Posterior cingulate gyrus (tissue), 11 donors: ENCODE measurements at regions not wholly inside any gene's neighbourhood (a gene's known extent, or its start where the extent isn't known, plus 50 kb on each side); places are given as distances from the start of the nearest gene placed in this dataset.

Source experiments
- DNase-seq, 10 donors: peaks; one replicate each; pipeline versions ENCODE4 v3.0.0 to v3.0.0-alpha.2; 2020 to 2021; ENCODE audit warnings: mixed read lengths in 3 of 10
- intact Hi-C: fragments of 100-400 bp; cut with DNase I; formaldehyde crosslinking; loops from one replicate; pipeline ENCODE4 v1.15.1; 2023

DNA sequence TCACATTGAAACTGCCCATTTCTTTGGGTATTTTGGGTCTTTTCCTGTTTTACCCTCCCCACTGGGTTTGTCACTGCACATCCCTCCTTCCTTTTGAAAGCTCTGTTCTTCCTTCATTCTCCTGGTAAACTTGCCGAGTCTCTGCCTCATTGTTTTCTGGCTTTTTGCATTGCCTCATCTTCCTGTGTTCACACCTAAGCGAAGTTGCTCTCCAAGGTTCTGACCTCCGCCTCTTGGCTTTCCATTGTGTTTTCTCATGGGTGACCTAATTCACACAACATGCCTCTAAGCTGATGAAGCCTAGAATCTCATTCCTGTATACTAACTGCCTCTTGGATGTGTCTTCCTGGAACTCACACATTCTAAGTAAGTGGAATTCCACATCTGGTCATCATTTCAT is 1096.1 kb upstream of the EEF2KMT start:
- no peak for DNase-seq
- intact Hi-C loops: no loop called here

DNA sequence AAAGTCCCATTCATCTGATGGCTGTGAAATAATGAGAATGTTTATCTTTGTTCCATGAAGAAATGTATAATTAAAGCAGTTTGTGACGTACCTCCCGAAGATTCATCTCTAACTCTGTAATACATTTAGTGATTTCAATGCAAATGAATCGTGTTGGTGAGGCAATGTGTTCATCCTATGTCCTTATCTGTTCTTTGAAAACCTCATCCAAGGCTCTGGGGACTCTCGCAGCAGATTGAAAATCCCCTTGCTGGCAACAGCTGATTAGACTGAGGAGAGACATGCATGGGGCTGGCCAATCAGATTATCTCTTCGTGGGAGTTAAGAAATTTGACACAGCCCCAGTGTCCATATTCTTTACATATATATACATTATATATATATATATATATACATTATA is 1095.4 kb upstream of the EEF2KMT start:
- DNase-seq: no peak
- intact Hi-C loops: no loop called here

DNA sequence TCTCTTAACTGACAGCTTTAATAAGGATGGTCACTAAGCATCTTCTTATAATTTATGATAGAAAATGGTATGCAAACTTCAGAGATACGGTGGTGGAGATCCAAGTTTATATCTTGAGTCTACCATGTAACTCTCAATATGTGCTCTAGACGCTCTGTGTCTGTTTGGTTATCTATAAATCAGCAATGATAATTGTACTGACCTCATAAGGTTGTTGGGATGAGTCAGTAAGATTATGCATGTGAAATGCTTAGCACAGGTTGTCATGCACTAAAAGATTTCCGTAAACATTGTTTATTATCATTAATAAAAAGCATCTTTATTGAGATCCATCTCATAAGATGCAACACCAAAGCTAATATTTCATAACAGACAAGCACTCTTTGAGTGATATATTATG is 1094.9 kb upstream of the EEF2KMT start:
- intact Hi-C loops: no loop called here
- no peak for DNase-seq

DNA sequence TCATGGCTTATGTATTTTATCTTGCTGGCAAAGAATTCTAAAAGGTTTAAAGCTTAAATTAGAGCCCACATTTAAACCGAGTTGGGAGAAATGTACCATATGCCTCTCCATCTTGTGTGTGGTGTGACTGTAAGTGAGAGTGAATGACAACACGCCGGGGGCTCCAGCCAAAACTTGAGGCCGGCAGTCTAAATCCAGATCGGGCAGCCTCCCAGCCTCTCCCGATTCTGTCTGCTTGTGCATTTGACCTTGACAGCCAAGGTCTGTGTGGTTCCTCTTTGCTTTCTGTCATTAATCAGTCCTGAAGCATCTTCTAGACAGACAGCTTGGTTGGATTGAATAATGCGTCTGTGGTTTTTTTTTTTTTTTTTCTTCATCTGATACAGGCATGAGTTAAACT is 1093.2 kb upstream of the EEF2KMT start:
- DNase-seq: peak in 5 of 10 donors; percentile 9 to 86 (median 71)
- intact Hi-C loops: no loop called here

DNA sequence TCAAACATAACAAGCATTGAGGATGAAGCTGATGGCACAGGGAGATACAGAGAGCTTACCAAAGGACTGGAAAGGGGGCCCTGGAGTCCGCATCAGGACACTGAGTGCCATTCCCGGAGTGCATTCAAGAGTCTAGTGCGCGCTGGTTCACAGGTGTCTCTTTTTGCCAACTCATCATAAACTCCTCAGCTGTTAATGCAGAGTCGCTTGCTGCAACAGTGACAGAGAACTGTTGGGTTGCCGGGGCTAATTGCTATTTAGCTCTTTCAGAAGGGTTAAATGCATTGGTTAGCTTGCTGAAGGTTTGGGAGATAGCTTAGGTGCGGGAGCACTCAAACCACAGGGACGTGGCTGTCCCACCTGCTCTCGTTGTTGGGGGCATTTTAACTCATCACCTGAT is 1091.6 kb upstream of the EEF2KMT start:
- intact Hi-C loops: no loop called here
- peak in 1 of 10 donors; percentile 19 for DNase-seq

DNA sequence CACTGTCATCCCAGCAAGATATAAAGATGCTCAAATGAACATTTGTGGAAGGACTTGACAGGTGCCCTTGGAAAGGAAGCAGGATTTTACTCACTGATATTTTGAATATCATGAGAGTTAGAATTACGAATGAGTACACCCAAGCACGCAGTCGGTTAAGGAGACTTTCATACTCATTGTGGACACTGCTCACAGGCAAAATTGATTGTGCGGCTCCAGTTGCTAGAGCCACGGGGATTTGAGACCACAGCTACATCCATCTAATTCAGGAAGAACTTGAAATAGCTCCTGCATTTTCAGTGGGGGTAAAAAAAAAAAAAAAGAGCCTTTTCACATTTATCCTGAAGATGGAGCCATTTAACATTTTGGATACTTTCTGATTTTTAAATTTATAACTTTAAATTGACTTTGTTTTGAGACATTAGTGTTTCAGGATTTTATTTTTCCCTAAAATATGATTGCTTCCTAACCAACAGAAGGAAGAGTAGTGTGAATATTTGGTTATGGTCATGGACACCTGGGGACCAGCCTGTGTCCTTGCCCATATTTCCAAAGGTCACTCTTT is 1080.1 kb upstream of the EEF2KMT start:
- DNase-seq: no peak
- intact Hi-C loops: no loop called here

DNA sequence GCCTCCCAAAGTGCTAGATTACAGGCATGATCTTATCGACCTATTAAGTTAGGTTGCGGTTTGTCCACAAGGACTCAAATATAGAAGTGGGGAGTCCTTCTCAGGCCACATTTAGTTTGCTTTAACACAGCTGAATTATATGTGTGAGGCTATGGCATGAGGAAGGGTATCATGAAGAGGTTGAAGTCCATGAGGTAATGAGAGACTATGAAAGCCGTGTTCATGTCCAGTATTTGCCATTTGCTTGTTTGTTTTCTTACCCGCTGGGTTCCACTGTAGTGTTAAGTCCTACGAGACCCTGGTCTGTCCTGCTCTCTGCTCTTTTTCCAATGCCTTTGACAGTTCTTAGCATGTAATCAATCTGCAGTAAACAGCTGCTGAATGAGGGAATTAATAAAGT is 1072.4 kb upstream of the EEF2KMT start:
- intact Hi-C loops: no loop called here

DNA sequence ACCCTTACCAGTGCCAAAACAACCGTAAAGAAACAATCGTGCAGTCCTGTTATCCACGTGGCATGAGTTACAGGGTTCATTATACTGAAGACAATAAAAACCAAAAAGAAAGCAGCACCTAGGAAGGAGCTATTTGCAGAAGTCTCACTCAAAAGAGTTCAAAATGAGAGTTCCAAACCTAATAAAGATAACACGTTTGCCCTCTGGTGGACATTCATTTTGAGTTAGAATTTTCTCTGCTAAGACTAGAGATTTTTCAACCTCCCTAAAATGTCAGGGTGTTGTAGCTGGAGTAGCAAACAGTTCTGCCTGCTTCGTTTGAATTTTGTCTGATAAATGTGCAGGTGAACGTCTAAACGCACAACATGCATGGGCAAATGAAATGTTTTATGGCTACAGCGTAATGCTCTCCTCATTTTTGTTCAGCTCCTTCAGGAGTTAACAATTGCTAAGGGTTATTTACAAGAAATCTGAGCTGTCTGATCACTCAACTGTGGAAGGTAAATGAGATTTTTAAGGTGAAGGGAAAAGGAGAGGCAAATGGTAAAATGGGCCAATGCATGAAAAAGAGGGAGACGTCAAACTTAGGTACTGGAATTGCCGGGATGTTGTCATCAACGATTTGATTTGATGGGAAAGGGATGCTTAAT is 1067.9 kb upstream of the EEF2KMT start:
- no peak for DNase-seq
- intact Hi-C loops: no loop called here

More for the DNA sequence above, 1072.4 kb upstream of the EEF2KMT start:
- no peak for DNase-seq

DNA sequence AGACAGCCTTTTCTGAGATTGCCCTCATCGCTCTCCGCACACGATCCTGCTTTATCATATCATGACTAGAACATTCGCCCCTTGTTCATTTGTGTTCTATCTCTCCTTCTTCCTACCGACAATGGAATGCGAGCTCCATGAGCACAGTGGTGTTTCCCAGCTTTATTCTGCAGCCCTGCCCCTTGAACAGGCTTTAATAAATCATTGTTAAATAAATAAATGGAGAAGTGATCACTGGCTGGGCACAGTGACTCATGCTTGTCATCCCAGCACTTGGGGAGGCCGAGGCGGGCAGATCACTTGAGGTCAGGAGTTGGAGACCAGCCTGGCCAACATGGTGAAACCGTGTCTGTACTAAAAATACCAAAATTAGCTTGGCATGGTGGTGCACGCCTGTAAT is 1063.3 kb upstream of the EEF2KMT start:
- DNase-seq: no peak
- intact Hi-C loops: no loop called here

DNA sequence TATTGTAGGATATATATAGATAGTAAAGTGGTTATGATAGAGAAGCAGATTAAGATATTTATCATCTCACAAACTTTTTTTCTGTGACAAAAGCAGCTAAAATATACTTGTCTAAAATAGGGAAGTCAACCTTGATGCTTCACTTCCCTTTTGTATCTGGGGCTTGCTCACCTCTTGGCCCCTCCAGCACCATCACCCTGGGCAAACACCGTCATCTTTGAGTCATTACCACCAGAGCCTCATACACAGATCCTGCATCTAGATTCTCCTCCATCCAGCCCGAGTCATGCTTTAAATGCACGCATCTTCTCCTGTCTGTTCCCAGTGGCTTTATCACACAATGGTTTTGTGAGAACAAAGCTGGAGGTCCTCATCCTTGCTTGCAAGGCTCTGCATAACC is 1062.7 kb upstream of the EEF2KMT start:
- intact Hi-C loops: no loop called here
- DNase-seq: no peak

DNA sequence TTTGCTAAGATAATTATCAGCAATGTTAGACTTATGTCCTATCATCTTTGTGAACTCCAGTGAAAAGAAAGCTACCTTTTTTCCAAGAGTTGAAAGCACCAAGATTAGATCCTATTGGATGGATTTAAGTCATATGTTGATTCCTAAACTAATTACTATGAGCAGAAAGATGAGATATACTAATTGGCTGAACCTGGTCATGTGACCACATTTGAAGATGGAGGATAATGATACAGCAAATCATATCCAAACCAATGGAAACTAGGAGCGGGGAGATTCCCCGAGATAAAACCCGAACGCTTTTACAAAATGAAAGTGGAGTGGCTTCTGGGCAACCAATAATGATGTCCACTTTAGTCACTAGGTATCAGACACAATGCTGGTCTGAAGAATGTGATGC is 1060.2 kb upstream of the EEF2KMT start:
- intact Hi-C loops: no loop called here
- DNase-seq: no peak

DNA sequence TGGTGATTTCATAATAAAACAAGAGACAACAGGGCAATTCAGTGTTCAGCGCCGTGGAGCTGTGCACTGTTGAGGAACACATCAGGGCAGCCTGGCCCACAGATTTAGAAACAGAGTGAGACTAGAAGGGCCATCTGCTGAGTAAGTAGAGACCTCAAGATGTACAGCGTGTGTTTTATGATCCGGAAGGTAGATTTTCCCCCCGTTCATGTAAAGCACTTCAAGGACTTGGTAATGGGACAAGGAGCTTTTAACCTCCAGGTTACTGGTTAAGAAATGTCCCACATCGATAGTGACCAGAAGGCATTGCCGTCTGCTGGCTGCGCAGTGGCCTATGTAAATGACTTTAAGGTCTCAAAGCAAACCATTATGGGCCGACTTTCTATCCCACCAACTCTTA is 1057.7 kb upstream of the EEF2KMT start:
- no peak for DNase-seq
- intact Hi-C loops: no loop called here

DNA sequence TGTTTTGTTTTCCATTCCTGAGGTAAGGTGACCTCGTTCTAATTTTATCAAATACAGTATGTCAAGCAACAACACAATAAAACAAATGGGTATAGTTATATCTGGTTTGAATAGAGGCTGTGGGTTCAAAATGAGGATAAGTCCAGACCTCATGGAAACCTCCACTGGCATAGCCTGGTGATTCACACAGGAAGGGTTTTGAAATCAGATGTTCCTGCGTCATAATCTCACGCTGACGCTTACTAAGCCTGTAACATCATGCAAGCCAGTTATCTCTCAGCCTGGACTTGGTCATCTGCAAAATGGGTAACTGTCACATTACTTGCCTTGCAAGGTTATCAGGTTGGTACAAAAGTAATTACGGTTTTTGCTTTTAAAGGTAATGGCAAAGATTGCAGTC is 1056.3 kb upstream of the EEF2KMT start:
- intact Hi-C loops: no loop called here
- no peak for DNase-seq

DNA sequence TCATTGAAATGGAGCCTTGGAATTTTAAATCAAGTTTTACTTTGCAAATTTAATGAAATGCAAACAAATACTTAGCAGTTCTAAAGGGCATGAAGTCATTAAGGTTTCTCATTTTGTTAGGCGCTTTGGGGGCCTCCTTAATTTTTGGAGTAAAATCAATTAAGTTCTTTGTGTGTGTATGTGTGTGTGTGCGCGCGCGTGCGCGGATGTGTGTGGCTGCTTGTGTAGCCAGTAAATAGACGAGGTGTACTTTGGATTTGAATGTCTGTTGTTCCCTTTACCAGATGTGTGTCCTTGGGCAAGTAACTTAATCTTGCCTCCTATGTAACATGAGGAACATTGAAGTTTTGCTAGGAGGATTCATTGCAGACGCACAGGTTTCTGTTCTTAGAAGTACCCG is 1051.4 kb upstream of the EEF2KMT start:
- intact Hi-C loops: no loop called here
- no peak for DNase-seq

DNA sequence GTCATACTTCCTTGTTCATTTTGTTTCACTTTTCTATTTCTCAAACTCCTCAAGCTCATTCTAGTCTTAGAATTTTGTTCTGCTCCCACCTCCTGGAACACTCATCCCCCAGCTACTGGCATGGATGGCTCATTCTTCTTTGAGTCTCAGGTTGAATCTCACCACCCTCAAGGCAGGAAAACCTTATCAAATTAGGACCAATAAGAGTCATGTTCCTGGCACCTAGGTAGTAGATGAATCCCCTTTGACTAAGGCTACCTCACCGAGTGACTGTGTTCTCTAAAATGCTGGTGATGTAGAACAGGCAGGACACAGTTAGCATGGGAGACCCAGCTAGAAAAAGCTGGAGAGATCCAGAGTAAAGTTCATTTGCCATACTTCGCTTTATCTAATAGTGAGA is 1050.8 kb upstream of the EEF2KMT start:
- intact Hi-C loops: no loop called here

DNA sequence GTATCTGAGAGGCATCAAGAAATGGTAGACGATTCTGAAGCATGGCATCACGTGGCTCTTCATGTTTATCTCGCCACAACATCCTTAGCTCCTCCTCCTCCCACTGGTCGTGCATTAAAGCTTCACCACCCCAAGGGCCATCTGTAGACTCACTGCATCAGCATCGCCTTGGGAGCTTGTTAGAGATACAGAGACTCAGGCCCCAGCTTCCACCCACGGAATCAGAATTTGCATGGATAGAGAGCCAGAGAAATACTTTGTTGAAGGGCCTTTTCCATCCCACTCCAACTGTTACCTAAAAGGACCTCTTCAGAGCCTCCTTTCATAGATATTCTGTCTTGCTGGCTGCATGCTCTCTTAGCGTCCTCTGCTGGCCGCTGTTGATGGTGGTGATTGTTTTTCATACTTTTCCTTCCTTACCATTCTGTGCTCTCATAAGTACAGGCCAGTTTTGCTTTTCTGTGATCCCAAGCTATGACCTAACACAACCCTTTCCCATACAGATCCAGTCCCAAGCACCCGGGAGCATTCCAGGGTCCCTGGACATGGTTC is 1049.4 kb upstream of the EEF2KMT start:
- intact Hi-C loops: no loop called here
- peak in 2 of 10 donors; percentile 21 to 83 for DNase-seq

More for the DNA sequence above, 1050.8 kb upstream of the EEF2KMT start:
- DNase-seq: no peak

DNA sequence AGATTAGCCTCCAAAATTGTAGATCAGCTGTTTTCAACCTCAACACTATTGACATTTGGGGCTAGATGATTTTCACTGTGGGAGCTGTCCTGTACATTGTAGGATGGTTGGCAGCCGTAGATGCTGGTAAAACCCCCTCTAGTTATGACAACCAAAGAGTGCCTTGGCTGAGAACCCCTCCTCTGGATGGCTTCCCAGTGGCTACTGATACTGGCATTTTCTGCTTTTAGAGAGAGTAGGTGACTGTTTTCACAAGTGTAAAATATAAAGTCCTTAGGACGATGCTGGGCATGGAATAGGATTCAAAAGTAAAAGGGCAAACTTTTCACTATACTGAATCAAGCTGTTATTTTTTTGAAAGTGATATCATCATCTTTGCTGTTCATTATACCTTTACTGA is 1048.8 kb upstream of the EEF2KMT start:
- no peak for DNase-seq
- intact Hi-C loops: no loop called here

DNA sequence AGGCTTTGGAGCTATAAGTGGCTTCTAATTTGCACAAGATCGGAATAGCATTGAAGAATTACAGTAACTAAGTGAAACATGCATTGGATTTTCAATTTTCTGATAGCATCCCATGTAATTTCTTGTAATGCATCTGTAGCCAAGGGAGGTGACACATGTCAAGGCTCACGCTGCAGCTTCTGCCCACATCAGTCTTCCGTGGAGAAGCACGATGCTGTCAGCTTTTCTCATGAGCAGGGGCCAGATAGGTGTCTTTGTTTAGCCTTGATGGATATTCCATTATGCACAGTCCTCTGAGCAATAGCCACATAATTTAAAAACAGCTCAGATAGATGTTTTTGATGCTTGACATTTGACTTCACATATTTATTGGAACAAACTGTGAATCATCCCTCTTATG is 1046.9 kb upstream of the EEF2KMT start:
- DNase-seq: no peak
- intact Hi-C loops: no loop called here

DNA sequence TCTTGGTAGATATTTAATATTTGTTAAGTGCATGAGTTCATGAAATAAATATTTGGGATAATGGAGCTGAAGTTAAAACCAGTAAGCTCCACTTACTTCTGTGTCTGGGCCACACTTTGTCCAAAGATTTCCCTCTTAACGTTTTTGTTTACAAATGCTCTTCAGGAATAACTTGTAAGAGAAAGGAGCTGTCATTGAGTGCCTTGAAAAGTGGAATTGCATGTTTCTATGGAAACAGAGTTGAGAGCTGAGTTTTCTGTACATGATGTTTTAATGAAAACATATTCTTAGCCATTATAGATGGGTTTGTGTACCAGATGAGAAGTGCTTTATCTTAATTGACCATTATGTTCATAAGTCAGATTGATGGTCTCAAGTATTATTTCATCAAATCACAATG is 1045.4 kb upstream of the EEF2KMT start:
- no peak for DNase-seq
- intact Hi-C loops: no loop called here

DNA sequence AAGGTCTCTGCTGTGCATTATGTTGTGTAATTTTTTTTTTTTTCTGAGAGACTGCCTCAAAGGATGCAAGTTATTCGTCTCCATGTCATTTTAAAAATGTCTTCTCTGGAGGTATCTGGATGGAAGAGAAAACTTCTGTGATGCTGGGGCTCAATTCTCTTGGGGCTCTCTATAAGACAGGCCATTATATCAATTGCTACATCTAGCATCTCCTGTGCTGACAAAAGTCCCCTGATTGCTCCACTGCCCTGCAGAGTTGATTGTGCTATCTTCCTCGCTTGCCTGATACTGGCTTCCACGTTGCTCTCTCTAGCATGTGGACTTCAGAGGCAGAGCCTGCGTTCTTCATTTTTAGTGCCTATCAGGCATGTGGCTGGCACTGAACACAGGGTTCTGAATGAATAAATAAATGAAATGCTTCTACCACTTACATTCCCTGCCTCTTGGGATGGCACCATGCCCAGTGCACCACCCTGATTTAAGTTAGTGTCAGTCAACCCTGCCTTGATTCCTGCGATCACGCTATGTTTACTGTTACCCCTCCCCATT is 1035.5 kb upstream of the EEF2KMT start:
- intact Hi-C loops: no loop called here
- DNase-seq: no peak

DNA sequence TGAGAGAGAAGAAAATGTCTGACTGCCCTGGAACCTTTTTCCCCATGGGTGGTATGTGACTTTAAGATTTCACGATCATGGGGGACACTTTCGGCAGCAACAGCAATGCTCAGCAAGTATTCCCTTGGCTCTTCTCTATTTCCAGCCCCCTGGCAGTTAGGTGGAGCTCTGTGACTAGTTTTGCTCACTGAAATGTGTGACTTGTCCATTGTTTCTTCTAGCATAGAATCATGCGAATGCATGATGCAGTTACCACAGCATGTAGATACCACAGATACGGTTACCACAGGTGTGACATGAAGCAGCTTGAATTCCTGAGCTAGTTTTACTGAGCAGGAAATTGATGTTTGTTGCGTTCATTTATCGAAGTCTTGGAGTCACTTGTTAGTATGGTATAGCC is 1034.5 kb upstream of the EEF2KMT start:
- intact Hi-C loops: no loop called here

DNA sequence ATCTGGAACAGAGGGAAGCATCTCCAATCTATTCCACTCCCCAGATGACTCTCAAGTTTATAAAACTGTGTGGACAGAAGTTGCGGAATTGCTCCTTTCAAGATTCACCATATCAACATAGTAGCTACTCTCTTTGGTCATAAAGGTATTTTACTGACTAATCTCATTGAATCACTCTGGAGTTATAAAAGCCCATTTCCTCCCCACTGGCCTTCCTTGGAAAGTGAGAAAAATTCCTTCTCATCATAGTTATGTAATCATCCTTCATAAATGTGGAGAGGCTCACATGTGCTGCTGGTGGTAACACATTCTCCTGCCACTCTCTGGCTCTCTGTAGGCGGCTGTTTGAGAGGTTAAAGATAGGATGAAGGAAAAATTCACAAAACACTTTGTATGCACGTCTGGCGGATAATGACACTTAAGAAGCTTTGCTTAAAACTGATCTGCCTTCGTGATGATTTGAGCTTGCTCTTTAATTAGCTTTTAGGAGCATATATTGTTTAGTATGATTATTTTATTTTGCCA is 1034.0 kb upstream of the EEF2KMT start:
- DNase-seq: peak in 3 of 10 donors; percentile 12 to 70 (median 13)
- intact Hi-C loops: no loop called here

More for the DNA sequence above, 1034.5 kb upstream of the EEF2KMT start:
- DNase-seq: peak in 1 of 10 donors; percentile 21
